Nephron (organoid): ENCODE measurements at regions not wholly inside any gene's neighbourhood (a gene's known extent, or its start where the extent isn't known, plus 50 kb on each side); places are given as distances from the start of the nearest gene placed in this dataset.
"Not testable (repeated sequence)": the region's sequence is repeated elsewhere in the genome, so short reads cannot be mapped to it uniquely, and the experiment has no call there.

Source experiments
- H3K27ac Mint-ChIP-seq, 3 experiments: 2 replicates each; pipeline ENCODE4 v1.8.0; 2020; ENCODE audit warnings: mixed read lengths in 3 of 3, mild to moderate bottlenecking in 2 of 3, moderate library complexity in 1 of 3
- H3K27me3 Mint-ChIP-seq: 2 replicates; pipeline ENCODE4 v1.8.0; 2021; ENCODE audit warnings: low read depth, mild to moderate bottlenecking, moderate library complexity, mixed read lengths
- H3K36me3 Mint-ChIP-seq: 2 replicates; pipeline ENCODE4 v1.8.0; 2020; ENCODE audit warnings: low read depth, mixed read lengths
- H3K4me1 Mint-ChIP-seq: 2 replicates; pipeline ENCODE4 v1.8.0; 2020; ENCODE audit warnings: mixed read lengths
- H3K4me3 Mint-ChIP-seq, 3 experiments: 2 replicates each; pipeline ENCODE4 v1.8.0; 2020; ENCODE audit warnings: mild to moderate bottlenecking in 3 of 3, mixed read lengths in 3 of 3, moderate library complexity in 2 of 3
- H3K9me3 Mint-ChIP-seq: 2 replicates; pipeline ENCODE4 v1.8.0; 2020; ENCODE audit warnings: mixed read lengths
- TF ChIP-seq, protein P1 (sequence below), 3 experiments: fragments of 200-600 bp; sonication (generic); IDR thresholded peaks; one replicate each; pipeline ENCODE4 v1.5.0; 2021; ENCODE audit warnings: antibody characterized with exemption in 3 of 3; ENCODE audit not compliant: unreplicated experiment in 3 of 3

GRCh38 chr3:153463895-153464294 lies 301.9 kb downstream of the RAP2B start:
- H3K27ac Mint-ChIP-seq: no peak overlapping the region
- no peaks in the 10 kb centered on the region for H3K9me3 Mint-ChIP-seq
- H3K27me3 Mint-ChIP-seq: no peaks in the 10 kb centered on the region
- TF ChIP-seq, protein P1, sequence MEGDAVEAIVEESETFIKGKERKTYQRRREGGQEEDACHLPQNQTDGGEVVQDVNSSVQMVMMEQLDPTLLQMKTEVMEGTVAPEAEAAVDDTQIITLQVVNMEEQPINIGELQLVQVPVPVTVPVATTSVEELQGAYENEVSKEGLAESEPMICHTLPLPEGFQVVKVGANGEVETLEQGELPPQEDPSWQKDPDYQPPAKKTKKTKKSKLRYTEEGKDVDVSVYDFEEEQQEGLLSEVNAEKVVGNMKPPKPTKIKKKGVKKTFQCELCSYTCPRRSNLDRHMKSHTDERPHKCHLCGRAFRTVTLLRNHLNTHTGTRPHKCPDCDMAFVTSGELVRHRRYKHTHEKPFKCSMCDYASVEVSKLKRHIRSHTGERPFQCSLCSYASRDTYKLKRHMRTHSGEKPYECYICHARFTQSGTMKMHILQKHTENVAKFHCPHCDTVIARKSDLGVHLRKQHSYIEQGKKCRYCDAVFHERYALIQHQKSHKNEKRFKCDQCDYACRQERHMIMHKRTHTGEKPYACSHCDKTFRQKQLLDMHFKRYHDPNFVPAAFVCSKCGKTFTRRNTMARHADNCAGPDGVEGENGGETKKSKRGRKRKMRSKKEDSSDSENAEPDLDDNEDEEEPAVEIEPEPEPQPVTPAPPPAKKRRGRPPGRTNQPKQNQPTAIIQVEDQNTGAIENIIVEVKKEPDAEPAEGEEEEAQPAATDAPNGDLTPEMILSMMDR (IDR thresholded peaks at IDR 0.05; ENCODE audit: unreplicated experiment in 3 of 3): no peak
- no peaks in the 10 kb centered on the region for H3K4me1 Mint-ChIP-seq
- H3K4me3 Mint-ChIP-seq: no peak overlapping the region
- no peaks in the 10 kb centered on the region for H3K36me3 Mint-ChIP-seq

- TF ChIP-seq, protein P1 (IDR thresholded peaks at IDR 0.05; ENCODE audit: unreplicated experiment in 3 of 3): no peak
- no peaks in the 10 kb centered on the region for H3K4me1 Mint-ChIP-seq
- H3K36me3 Mint-ChIP-seq: no peaks in the 10 kb centered on the region
- H3K27ac Mint-ChIP-seq: no peak overlapping the region
- no peaks in the 10 kb centered on the region for H3K9me3 Mint-ChIP-seq
- no peaks in the 10 kb centered on the region for H3K27me3 Mint-ChIP-seq
- H3K4me3 Mint-ChIP-seq: no peak overlapping the region
Observed at GRCh38 chr3:153469162-153469561, 307.1 kb downstream of the RAP2B start.

- TF ChIP-seq, protein P1 (IDR thresholded peaks at IDR 0.05; ENCODE audit: unreplicated experiment in 3 of 3): no peak
- peaks cover 3% of the 10 kb centered on the region for H3K27me3 Mint-ChIP-seq
- H3K36me3 Mint-ChIP-seq: no peaks in the 10 kb centered on the region
- no peaks in the 10 kb centered on the region for H3K4me1 Mint-ChIP-seq
- no peak overlapping the region for H3K27ac Mint-ChIP-seq
- H3K9me3 Mint-ChIP-seq: no peaks in the 10 kb centered on the region
- H3K4me3 Mint-ChIP-seq: no peak overlapping the region
Observed at GRCh38 chr3:153484842-153485241, 322.8 kb downstream of the RAP2B start.

GRCh38 chr3:153495422-153495821 lies 333.4 kb downstream of the RAP2B start:
- TF ChIP-seq, protein P1 (IDR thresholded peaks at IDR 0.05; ENCODE audit: unreplicated experiment in 3 of 3): no peak
- no peaks in the 10 kb centered on the region for H3K27me3 Mint-ChIP-seq
- no peak overlapping the region for H3K27ac Mint-ChIP-seq
- no peak overlapping the region for H3K4me3 Mint-ChIP-seq
- no peaks in the 10 kb centered on the region for H3K9me3 Mint-ChIP-seq
- no peaks in the 10 kb centered on the region for H3K4me1 Mint-ChIP-seq
- no peaks in the 10 kb centered on the region for H3K36me3 Mint-ChIP-seq

DNA sequence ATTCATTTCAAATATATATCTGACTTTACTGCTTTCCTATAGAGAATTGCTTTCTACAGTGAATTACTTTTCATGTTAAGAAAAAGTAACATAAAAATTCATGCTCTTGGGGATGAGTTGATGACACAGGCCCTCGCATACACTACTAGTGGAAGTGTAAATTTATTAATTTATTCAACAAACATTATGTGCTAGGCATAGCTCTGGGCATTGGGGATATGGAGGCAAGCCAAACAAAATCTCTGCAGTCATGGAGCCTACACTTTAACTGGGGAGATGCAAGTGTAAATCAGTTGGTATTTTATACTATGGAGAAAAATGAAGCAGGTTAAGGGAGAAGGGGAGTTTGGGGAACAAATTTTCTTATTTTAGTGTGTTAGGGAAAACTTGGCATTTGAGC lies 340.7 kb downstream of the RAP2B start:
- no peaks in the 10 kb centered on the region for H3K27me3 Mint-ChIP-seq
- no peaks in the 10 kb centered on the region for H3K4me1 Mint-ChIP-seq
- H3K4me3 Mint-ChIP-seq: no peak overlapping the region
- H3K36me3 Mint-ChIP-seq: no peaks in the 10 kb centered on the region
- TF ChIP-seq, protein P1 (IDR thresholded peaks at IDR 0.05; ENCODE audit: unreplicated experiment in 3 of 3): no peak
- H3K27ac Mint-ChIP-seq: no peak overlapping the region
- H3K9me3 Mint-ChIP-seq: no peaks in the 10 kb centered on the region

- TF ChIP-seq, protein P1 (IDR thresholded peaks at IDR 0.05; ENCODE audit: unreplicated experiment in 3 of 3): no peak
- no peaks in the 10 kb centered on the region for H3K36me3 Mint-ChIP-seq
- no peak overlapping the region for H3K27ac Mint-ChIP-seq
- no peaks in the 10 kb centered on the region for H3K27me3 Mint-ChIP-seq
- no peaks in the 10 kb centered on the region for H3K4me1 Mint-ChIP-seq
- H3K9me3 Mint-ChIP-seq: peaks cover 2% of the 10 kb centered on the region
- H3K4me3 Mint-ChIP-seq: no peak overlapping the region
Observed at GRCh38 chr3:153503873-153504272, 341.8 kb downstream of the RAP2B start.

DNA sequence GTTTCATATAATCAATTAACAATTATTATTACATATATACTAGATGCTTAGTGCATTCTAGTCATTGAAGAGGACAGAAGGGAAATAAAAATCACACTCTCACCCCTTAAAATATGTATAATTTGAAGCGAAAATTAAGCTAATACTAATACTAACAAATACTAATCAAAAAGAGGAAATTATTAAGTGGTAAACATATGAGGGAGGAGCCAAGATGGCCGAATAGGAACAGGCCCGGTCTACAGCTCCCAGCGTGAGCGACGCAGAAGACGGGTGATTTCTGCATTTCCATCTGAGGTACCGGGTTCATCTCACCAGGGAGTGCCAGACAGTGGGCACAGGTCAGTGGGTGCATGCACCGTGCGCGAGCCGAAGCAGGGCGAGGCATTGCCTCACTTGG lies 344.2 kb downstream of the RAP2B start:
- H3K36me3 Mint-ChIP-seq, H3K9me3 Mint-ChIP-seq, H3K4me1 Mint-ChIP-seq, H3K4me3 Mint-ChIP-seq, H3K27me3 Mint-ChIP-seq, H3K27ac Mint-ChIP-seq: not testable (repeated sequence)

GRCh38 chr3:153506686-153507085 lies 344.7 kb downstream of the RAP2B start:
- H3K4me1 Mint-ChIP-seq, H3K9me3 Mint-ChIP-seq, H3K27me3 Mint-ChIP-seq, H3K4me3 Mint-ChIP-seq, H3K27ac Mint-ChIP-seq, H3K36me3 Mint-ChIP-seq: not testable (repeated sequence)
